SK-N-SH (cell line): ENCODE measurements at regions not wholly inside any gene's neighbourhood (a gene's known extent, or its start where the extent isn't known, plus 50 kb on each side); places are given as distances from the start of the nearest gene placed in this dataset.

ENCODE experiments used
- CTCF ChIA-PET: fragments of 300-600, 350-600 bp; formaldehyde crosslinking; extraction: SDS; loops from one replicate; lab custom pipeline; 2021; lab: Yijun Ruan, JAX
- POLR2A ChIA-PET: fragments of 350-600 bp; sonication (Branson Sonifier 250); formaldehyde crosslinking; extraction: SDS; loops from one replicate; lab custom pipeline; 2020; ENCODE audit warnings: antibody characterized with exemption, inconsistent platforms; lab: Yijun Ruan, JAX
- DNase-seq: peaks from one replicate; pipeline ENCODE4 v3.0.0; 2012
- H2AFZ ChIP-seq: fragments of 200-600 bp; sonication (generic); 2 replicates; pipeline ENCODE4 v1.8.1; 2016; ENCODE audit warnings: antibody characterized with exemption, mild to moderate bottlenecking, low read depth
- H3F3A ChIP-seq: fragments of 200-600 bp; sonication (generic); replicated peaks from 2 replicates; pipeline ENCODE3; 2016; ENCODE audit warnings: antibody characterized with exemption, mild to moderate bottlenecking; ENCODE audit not compliant: insufficient read depth
- H3K27ac ChIP-seq, 2 experiments: fragments of 200-500 bp in 1 of 2; fragments of 200-600 bp in 1 of 2; sonication (Bioruptor generic) in 1 of 2; sonication (generic), shearing (Covaris generic) in 1 of 2; 2 replicates each; pipeline versions ENCODE4 v1.5.1 to v1.6.1; 2014 to 2016; ENCODE audit warnings: low read depth in 2 of 2, inconsistent platforms in 1 of 2, low read length in 1 of 2, mild to moderate bottlenecking in 1 of 2, mixed read lengths in 1 of 2
- H3K27me3 ChIP-seq: fragments of 200-600 bp; sonication (generic), shearing (Covaris generic); 2 replicates; pipeline ENCODE4 v1.6.1; 2016; ENCODE audit warnings: mixed run types; ENCODE audit not compliant: insufficient read depth
- H3K36me3 ChIP-seq, 2 experiments: fragments of 200-500 bp in 1 of 2; fragments of 200-600 bp in 1 of 2; sonication (Bioruptor generic) in 1 of 2; sonication (generic) in 1 of 2; replicated peaks in 1 of 2; 2 replicates each; pipeline versions ENCODE3 to v1.5.1; 2014 to 2016; ENCODE audit warnings: low read length in 1 of 2, mild to moderate bottlenecking in 1 of 2; ENCODE audit not compliant: insufficient read depth in 2 of 2, control insufficient read depth in 1 of 2
- H3K4me1 ChIP-seq, 2 experiments: fragments of 200-500 bp in 1 of 2; fragments of 200-600 bp in 1 of 2; sonication (Bioruptor generic) in 1 of 2; sonication (generic), shearing (Covaris generic) in 1 of 2; 2 replicates each; pipeline versions ENCODE4 v1.5.1 to v1.6.1; 2014 to 2016; ENCODE audit warnings: low read depth in 1 of 2, low read length in 1 of 2, mixed run types in 1 of 2; ENCODE audit not compliant: insufficient read depth in 2 of 2, control insufficient read depth in 1 of 2
- H3K4me2 ChIP-seq: fragments of 200-600 bp; sonication (generic), shearing (Covaris generic); 2 replicates; pipeline ENCODE4 v1.6.1; 2017; ENCODE audit warnings: mixed run types
- H3K4me3 ChIP-seq, 2 experiments: fragments of 200-500 bp in 1 of 2; fragments of 200-600 bp in 1 of 2; sonication (Bioruptor generic) in 1 of 2; sonication (generic), shearing (Covaris generic) in 1 of 2; 2 replicates each; pipeline versions ENCODE4 v1.5.1 to v1.8.1; 2014 to 2016; ENCODE audit warnings: low read depth in 2 of 2, inconsistent platforms in 1 of 2, low read length in 1 of 2, mild to moderate bottlenecking in 1 of 2, mixed read lengths in 1 of 2, moderate library complexity in 1 of 2
- H3K79me2 ChIP-seq: fragments of 200-600 bp; sonication (generic); 2 replicates; pipeline ENCODE4 v1.8.1; 2017; ENCODE audit warnings: mild to moderate bottlenecking; ENCODE audit not compliant: insufficient read depth
- H3K9ac ChIP-seq: fragments of 200-600 bp; sonication (generic); 2 replicates; pipeline ENCODE4 v1.6.1; 2017; ENCODE audit warnings: mixed run types
- H3K9me2 ChIP-seq: fragments of 200-600 bp; sonication (generic); 2 replicates; pipeline ENCODE4 v1.6.1; 2017; ENCODE audit warnings: mixed run types
- H3K9me3 ChIP-seq: fragments of 200-600 bp; sonication (generic); 2 replicates; pipeline ENCODE4 v1.6.1; 2017; ENCODE audit warnings: mixed run types, mild to moderate bottlenecking, moderate library complexity
- H4K20me1 ChIP-seq: fragments of 200-600 bp; sonication (generic); 2 replicates; pipeline ENCODE4 v1.6.1; 2017; ENCODE audit warnings: mild to moderate bottlenecking, mixed run types; ENCODE audit not compliant: insufficient read depth
- ELF1 ChIP-seq: IDR thresholded peaks from 2 replicates; pipeline ENCODE4 v1.4.0; 2012
- EP300 ChIP-seq, 2 experiments: IDR thresholded peaks; 2 replicates each; pipeline versions ENCODE4 v1.4.0 to v1.6.1; 2012; ENCODE audit warnings: borderline replicate concordance in 1 of 2, low read depth in 1 of 2, low read length in 1 of 2
- FOSL2 ChIP-seq: IDR thresholded peaks from 2 replicates; pipeline ENCODE4 v1.4.0; 2012; ENCODE audit warnings: low read depth, mild to moderate bottlenecking, moderate library complexity, borderline replicate concordance
- FOXJ3 ChIP-seq: sonication (generic); formaldehyde crosslinking; IDR thresholded peaks from 2 replicates; pipeline ENCODE4 v1.5.1; 2020; ENCODE audit warnings: mild to moderate bottlenecking, missing genetic modification reagents
- FOXM1 ChIP-seq: IDR thresholded peaks from 2 replicates; pipeline ENCODE4 v1.4.0; 2012; ENCODE audit warnings: low read depth, mild to moderate bottlenecking
- GABPA ChIP-seq: IDR thresholded peaks from 2 replicates; pipeline ENCODE4 v1.4.0; 2012; ENCODE audit warnings: low read depth, mild to moderate bottlenecking
- GATA2 ChIP-seq: sonication (generic); formaldehyde crosslinking; IDR thresholded peaks from 2 replicates; pipeline ENCODE4 v1.5.0; 2020; ENCODE audit warnings: mild to moderate bottlenecking, missing genetic modification reagents
- JUND ChIP-seq: IDR thresholded peaks from 2 replicates; pipeline ENCODE4 v1.4.0; 2012
- NFIC ChIP-seq: IDR thresholded peaks from 2 replicates; pipeline ENCODE4 v1.4.0; 2012; ENCODE audit warnings: borderline replicate concordance
- NRF1 ChIP-seq: IDR thresholded peaks from 2 replicates; pipeline ENCODE4 v1.6.1; 2012; ENCODE audit warnings: low read depth, mild to moderate bottlenecking, low read length
- PBX3 ChIP-seq: IDR thresholded peaks from 2 replicates; pipeline ENCODE4; 2012
- POLR2AphosphoS5 ChIP-seq: IDR thresholded peaks from 2 replicates; pipeline ENCODE4 v1.6.1; 2012; ENCODE audit warnings: low read depth, low read length
- RCOR1 ChIP-seq: fragments of 150-350 bp; IDR thresholded peaks from 2 replicates; pipeline ENCODE4 v1.6.1; 2017; ENCODE audit warnings: antibody characterized with exemption, low read length
- REST ChIP-seq: IDR thresholded peaks from 2 replicates; pipeline ENCODE4 v1.6.1; 2012; ENCODE audit warnings: mild to moderate bottlenecking, low read depth, low read length, moderate library complexity
- RFX5 ChIP-seq: IDR thresholded peaks from 2 replicates; pipeline ENCODE4 v1.6.1; 2012; ENCODE audit warnings: mild to moderate bottlenecking, improper control_type of control experiment, low read length
- SIN3A ChIP-seq: IDR thresholded peaks from 2 replicates; pipeline ENCODE4 v1.6.1; 2012; ENCODE audit warnings: low read depth, mild to moderate bottlenecking, low read length, moderate library complexity, borderline replicate concordance
- SMC3 ChIP-seq: IDR thresholded peaks from 2 replicates; pipeline ENCODE4 v1.6.1; 2012; ENCODE audit warnings: low read depth, low read length, improper control_type of control experiment
- TAF1 ChIP-seq: IDR thresholded peaks from 2 replicates; pipeline ENCODE4 v1.6.1; 2012; ENCODE audit warnings: low read depth, mild to moderate bottlenecking, low read length, moderate library complexity, borderline replicate concordance
- TEAD4 ChIP-seq: IDR thresholded peaks from 2 replicates; pipeline ENCODE4 v1.4.0; 2012; ENCODE audit warnings: mild to moderate bottlenecking, borderline replicate concordance; ENCODE audit not compliant: insufficient read depth
- USF1 ChIP-seq: IDR thresholded peaks from 2 replicates; pipeline ENCODE4 v1.4.0; 2012; ENCODE audit warnings: low read depth, borderline replicate concordance
- YY1 ChIP-seq: IDR thresholded peaks from 2 replicates; pipeline ENCODE4 v1.4.0; 2012; ENCODE audit warnings: low read depth, mild to moderate bottlenecking
- ZBTB33 ChIP-seq: IDR thresholded peaks from 2 replicates; pipeline ENCODE4 v1.4.0; 2012; ENCODE audit warnings: low read depth, borderline replicate concordance
- WGBS: methylation state at CpG from one replicate; pipeline ENCODE4 v1.1.6; 2017; ENCODE audit warnings: low lambda C conversion rate; 5-methylcytosine and 5-hydroxymethylcytosine counted together

- no peak for TF ChIP-seq ZBTB33
- TF ChIP-seq JUND, result no peak
- TF ChIP-seq FOXJ3 (CRISPR knock-in tag), result no peak
- TF ChIP-seq USF1, result no peak
- no peak for TF ChIP-seq GABPA
- TF ChIP-seq ELF1, result no peak
Observed at GRCh38 chrX:1112321-1112720, 100.1 kb downstream of the CRLF2 start (continued).

GRCh38 chrX:1111601-1112300, 100.7 kb downstream of the CRLF2 start:
- TF ChIP-seq GATA2 (no peak), SMC3 (no peak), FOSL2 (no peak), FOXJ3 (CRISPR knock-in tag) (no peak), NFIC (no peak), TEAD4 (no peak), FOXM1 (no peak), POLR2AphosphoS5 (no peak), REST (no peak), JUND (no peak), PBX3 (no peak), RFX5 (no peak), NRF1 (no peak), YY1 (no peak), ZBTB33 (no peak), RCOR1 (no peak), TAF1 (no peak), SIN3A (no peak), EP300 (IDR thresholded peaks at IDR 0.05; ENCODE audit: borderline replicate concordance in 1 of 2, low read depth in 1 of 2, low read length in 1 of 2) (no peak)
- Histone ChIP-seq H3K36me3 (no peaks in the 10 kb centered on the region), H3K27me3 (peaks cover 16% of the 10 kb centered on the region; the same call in 1 of the 2 replicates), H3K9me3 (no peaks in the 10 kb centered on the region), H2AFZ (no peak overlapping the region), H3K4me1 (no peaks in the 10 kb centered on the region), H3K9ac (no peak overlapping the region), H3K4me2 (no peak overlapping the region), H4K20me1 (no peaks in the 10 kb centered on the region), H3F3A (no peaks in the 10 kb centered on the region), H3K79me2 (no peaks in the 10 kb centered on the region), H3K9me2 (no peaks in the 10 kb centered on the region), H3K4me3 (no peak overlapping the region), H3K27ac (no peak overlapping the region)
- ChIA-PET POLR2A (no interaction called here), CTCF (no interaction called here)
- no peak for DNase-seq
- 4% methylated on average over 16 of the region's 17 CpGs for WGBS
